GM19452 (cell line): ENCODE measurements at regions not wholly inside any gene's neighbourhood (a gene's known extent, or its start where the extent isn't known, plus 50 kb on each side); places are given as distances from the start of the nearest gene placed in this dataset.
A peak's percentile ranks its signal among the peaks of the same experiment; 100 is the strongest.
"Not testable (repeated sequence)": the region's sequence is repeated elsewhere in the genome, so short reads cannot be mapped to it uniquely, and the experiment has no call there.

ENCODE experiments used
- ATAC-seq: cut with Tn5 transposase; IDR thresholded peaks from one replicate; pipeline ENCODE4 v1.9.1; 2021; ENCODE audit not compliant: unreplicated experiment

DNA sequence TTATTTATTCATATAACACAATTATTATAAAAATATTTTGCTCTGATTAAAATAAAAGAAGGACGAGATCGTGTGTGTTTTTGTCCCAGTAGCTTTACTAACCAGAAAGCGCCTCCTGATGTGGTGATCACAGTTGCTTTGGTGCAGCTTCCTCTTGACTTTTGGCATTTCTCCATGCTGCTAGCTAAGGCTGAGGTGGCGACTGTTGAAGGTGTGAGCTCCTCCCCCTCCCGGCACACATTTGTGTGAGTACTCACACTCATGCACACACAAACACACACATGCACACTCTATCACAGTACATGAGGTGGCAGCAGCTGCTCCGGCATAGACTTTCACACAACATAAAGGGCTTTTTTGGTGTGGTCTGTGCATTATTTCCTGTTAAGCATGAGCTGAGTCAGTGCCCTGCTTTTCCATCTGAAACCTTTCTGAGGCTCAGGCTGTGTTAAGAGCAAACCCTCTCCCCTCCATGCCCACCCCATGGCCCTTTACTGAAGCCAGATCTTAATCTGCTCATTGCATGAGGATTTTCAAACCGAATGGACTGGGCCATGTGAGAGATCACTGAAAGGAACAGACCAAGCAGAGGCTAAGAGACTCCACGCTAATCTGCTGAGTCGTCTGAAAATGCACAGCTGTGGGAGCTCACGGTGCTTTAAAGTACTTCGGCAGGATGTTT is 53.3 kb downstream of the FOXD4L1 start:
- peak; percentile 86 for ATAC-seq

DNA sequence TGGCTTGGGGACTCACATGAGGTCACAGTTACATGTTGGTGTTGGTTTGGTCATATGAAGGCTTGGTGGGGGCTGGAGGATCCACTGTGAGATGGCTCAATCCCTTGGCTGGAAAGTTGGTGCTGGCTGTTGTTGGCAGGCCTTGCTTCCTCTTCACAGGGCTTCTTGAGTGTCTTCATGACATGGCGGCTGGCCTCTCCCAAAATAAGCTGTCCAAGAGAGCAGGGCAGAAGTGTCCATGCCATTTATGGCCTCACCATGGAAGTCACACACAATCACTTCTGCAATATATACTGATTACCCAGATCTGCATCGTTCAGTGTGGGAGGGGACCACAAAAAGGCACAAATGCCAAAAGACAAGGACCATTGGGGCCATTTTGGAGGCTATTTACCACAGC is 61.4 kb downstream of the FOXD4L1 start:
- ATAC-seq: not testable (repeated sequence)

DNA sequence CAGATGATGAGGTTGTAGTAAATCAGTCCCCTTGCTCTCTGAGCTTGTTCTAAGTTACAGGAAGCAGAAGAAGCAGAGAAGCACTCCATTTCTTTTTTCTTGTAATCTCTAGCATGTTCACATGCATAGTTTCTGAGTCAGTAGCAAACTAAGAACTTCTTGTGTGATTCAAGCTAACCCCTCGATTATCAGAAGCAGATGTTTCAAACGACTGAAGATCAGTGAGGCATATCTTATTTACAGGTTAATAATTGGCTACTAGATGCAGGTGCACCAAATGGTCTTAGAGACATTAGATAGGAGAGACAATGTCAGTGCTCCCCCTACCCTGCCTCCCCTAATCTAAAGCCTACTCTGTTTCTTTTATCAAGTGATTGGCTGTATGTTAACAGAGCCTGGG is 64.2 kb downstream of the FOXD4L1 start:
- peak; percentile 86 for ATAC-seq

DNA sequence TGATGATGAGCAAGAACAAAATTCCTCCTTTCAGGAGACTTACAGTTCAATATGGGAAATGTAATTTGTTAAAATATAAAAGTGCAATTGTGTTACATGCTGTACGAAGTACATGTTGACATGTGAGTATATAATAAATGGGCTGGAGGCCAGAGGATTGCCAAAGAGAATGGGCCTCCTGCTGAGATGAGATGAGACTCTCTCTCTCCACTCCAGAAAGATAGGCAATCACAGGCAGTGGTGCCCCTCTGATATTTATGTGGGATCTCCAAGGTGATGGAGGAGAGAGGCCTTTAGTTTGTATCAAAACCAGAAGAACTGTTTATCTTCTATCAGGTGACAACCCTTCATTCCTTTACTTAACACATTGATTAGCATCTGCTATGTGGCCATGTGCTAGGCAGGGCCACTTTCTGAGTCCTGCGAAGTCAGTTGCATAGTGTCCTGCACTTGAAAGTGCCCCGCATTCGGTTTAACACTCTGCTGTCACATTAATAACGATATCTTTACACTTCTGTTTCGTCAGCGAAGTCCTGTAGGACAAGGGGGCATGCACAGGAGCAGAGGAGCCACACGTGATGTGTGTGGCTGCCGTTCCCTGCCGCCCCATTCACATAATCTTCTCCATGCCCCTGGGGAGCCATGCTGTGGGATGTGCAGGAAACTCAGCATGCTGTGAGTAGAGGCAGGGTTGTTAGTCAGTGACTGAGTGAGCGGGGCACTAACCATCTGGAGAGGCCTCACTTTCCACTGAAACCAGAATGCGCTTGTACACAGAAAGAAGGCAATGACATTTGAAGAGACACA is 60.2 kb upstream of the RABL2A start:
- ATAC-seq: not testable (repeated sequence)

DNA sequence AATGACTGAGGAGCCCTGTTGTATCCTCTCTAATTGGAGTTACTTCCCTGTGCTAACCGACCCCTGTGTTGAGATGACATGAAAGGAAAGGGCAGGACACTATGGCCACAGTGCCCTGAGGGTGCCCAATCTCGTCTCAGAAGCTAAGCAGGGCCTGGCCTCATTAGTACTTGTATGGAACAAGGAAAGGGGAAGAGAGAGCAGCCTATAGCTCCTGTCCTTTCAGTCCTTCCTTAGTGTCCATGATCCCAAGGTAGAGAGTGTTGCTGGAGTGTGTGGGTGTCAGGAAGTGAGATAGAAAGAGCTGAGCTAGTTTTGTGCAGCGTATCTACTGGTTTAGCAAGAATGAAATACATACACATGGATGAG is 59.6 kb upstream of the RABL2A start:
- ATAC-seq: not testable (repeated sequence)

DNA sequence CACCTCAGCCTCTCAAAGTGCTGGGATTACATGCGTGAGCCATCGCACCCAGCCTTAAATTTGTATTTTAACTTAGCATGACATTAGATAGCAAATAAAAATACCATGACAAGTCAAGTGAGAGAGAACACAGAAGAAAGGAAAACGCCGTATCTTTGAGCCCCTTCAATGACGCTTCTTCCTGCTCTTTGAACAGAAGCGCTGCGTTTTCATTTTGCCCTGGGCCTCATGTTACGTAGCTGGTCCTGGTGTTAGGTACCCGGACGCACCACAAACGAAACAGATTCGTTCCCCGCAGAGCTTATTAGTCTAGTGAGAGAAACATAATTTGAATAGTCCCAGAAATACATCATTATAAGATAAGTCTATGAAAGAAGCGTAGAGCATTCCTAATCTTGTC is 58.8 kb upstream of the RABL2A start:
- ATAC-seq: not testable (repeated sequence)

DNA sequence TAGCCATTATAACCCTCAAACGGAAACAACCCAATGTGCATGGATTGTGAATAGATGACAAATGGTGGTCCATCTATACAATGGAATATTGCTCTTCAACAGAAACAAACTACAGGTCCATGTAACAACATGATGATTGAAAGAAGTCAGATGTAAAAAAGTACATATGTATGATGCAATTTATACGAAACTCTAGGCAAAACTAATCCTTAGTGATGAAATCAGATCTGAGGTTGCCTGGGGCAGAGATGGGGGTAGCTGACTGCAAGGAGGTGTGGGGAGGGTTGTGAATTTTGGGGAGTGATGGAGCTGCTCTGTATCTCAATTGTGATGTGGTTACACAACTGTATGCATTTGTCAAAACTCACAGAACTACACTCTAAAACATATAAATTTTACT is 57.0 kb upstream of the RABL2A start:
- not testable (repeated sequence) for ATAC-seq

DNA sequence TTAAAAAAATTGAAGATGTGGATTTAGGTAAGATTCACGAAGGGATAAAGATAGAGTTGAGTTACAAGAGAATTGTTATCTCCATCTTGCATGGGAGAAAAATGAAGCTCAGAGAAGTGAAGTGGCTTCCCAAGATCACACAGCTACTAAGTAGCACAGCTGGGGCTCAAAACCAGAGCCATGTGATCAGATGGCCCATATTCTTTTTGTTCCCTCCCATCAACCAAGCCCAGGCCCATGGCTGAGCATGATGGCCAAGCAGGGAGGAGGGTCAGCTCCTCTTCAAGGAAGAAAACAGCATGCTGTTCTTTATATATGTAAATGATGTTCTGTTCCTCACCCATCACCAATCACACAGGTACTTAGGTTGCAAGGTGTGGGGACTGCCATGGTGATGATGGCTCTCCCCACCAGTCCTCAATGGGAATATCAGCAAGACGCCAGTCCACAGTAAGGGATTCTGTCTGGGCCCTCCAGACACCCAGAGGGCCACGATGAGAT is 56.5 kb upstream of the RABL2A start:
- not testable (repeated sequence) for ATAC-seq

DNA sequence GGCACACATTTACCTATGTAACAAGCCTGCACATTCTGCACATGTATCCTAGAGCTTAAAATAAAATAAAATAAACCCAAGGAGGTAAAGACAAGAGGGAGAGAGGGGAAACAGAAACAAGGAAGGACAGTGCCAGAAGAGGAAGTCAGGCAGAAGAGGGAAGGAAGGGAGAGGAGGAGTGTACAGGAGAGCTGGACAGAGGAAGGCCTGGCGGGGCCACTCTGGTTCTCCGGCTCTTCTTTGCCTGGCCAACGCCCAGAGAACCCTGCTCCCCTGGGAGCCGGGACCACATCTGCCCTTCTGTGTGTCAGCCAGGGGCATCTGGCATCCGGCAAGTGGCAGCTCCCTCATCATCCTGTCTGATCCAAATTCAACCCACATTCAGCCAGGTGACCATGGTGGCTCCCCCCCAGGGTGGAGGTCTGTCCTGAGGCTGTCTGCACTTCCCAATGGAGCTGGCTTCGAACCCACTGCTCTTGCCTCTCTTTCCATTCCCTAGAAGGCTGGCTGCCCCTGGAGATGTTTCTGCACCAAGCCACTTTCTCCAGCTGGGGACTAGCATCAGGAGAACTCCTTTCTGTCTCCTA is 55.5 kb upstream of the RABL2A start:
- ATAC-seq: not testable (repeated sequence)

DNA sequence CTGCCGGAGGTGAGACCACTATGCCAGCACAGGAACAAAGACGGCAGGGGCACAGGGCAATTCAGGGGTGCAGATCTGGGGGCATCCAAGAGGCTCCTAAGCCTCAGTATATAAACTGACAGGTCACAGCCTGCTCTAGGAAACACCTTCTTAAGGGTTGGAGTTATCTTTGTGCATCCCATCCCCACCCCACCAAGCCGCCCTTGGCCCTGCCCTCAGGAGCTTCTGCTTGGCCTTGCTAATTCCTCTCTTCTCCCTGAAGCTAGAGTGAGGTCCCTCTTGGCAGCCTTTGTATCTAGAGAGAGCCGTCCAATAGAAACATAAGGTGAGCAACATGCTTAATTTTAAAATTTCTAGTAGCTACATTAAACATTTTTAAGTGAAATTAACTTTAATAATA is 51.3 kb upstream of the RABL2A start:
- not testable (repeated sequence) for ATAC-seq

DNA sequence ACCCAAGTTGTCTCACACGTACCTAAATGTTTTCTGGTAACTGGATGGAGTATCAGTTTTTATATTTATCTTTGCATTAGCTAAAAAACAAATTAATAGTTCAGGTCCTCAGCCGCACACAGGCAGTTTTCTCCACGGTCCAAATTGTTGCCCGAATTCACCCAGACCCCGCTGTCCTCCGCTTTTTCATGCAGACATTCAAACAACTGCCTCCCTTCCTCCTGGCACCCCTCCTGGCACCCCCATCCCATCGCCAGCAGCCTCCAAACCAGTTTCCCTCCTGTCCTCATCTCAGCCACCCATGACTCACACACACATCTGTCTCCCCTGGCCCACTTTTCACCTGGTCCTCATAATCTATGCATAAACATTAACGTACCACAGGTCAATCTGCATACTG is 50.7 kb upstream of the RABL2A start:
- ATAC-seq: not testable (repeated sequence)
